ENCODE measurements at regions not wholly inside any gene's neighbourhood (a gene's known extent, or its start where the extent isn't known, plus 50 kb on each side); places are given as distances from the start of the nearest gene placed in this dataset.
A peak's percentile ranks its signal among the peaks of the same experiment; 100 is the strongest.

DNA sequence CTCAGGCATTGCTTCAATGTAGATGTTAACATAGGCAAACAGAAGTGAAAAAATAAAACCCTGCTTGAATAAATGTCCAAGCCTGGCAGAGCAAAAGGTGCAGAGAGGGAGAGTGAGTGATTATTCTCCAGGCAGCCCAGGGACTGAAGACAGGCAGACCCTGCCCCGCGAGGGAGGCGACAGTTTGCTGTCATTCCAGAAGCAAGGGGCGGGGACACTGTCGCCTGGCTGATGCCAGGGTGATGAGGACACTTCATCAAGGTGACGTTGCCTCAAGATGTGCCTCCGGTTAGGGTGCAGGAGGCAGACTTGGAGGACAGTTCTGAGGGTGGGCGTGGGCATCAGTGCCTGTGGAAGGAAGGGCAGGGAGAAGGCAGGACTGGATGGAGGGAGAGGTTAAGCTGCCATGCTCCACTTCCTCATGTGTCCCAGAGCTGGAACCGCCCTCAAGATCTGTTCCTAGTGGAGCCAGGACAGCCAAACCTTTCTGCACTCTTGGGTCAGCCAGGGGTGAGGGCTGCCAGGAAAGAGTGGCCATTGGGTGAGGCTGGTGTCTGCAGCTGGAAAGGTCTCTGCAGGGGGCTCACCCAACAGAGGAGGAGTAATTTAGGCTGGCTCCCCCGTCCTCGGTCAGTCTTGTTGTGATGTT lies 560.5 kb upstream of the MKI67 start:
- no peaks in the 10 kb centered on the region for H3K36me3 ChIP-seq
- TF ChIP-seq, protein P1, sequence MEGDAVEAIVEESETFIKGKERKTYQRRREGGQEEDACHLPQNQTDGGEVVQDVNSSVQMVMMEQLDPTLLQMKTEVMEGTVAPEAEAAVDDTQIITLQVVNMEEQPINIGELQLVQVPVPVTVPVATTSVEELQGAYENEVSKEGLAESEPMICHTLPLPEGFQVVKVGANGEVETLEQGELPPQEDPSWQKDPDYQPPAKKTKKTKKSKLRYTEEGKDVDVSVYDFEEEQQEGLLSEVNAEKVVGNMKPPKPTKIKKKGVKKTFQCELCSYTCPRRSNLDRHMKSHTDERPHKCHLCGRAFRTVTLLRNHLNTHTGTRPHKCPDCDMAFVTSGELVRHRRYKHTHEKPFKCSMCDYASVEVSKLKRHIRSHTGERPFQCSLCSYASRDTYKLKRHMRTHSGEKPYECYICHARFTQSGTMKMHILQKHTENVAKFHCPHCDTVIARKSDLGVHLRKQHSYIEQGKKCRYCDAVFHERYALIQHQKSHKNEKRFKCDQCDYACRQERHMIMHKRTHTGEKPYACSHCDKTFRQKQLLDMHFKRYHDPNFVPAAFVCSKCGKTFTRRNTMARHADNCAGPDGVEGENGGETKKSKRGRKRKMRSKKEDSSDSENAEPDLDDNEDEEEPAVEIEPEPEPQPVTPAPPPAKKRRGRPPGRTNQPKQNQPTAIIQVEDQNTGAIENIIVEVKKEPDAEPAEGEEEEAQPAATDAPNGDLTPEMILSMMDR (IDR thresholded peaks at IDR 0.05) = no peak
- TF ChIP-seq POLR2A (IDR thresholded peaks at IDR 0.05) = no peak
- ATAC-seq (peak in 1 of 4 donors; percentile 31), DNase-seq (no peak)
- 35% methylated on average over 10 of the region's 11 CpGs for WGBS (ENCODE audit: insufficient coverage, low coverage, low lambda C conversion rate, missing lambda C conversion rate)
- no peak overlapping the region for H3K27ac ChIP-seq
- no peaks in the 10 kb centered on the region for H3K9me3 ChIP-seq
- no peak overlapping the region for H3K4me3 ChIP-seq
- no peaks in the 10 kb centered on the region for H3K4me1 ChIP-seq
- no peaks in the 10 kb centered on the region for H3K27me3 ChIP-seq
- intact Hi-C loops (cut with DNase I) = no loop called here

- Histone ChIP-seq H3K4me3 (no peak overlapping the region), H3K27me3 (no peaks in the 10 kb centered on the region), H3K27ac (no peak overlapping the region), H3K4me1 (no peaks in the 10 kb centered on the region), H3K9me3 (no peaks in the 10 kb centered on the region), H3K36me3 (no peaks in the 10 kb centered on the region)
- ATAC-seq = no peak
- WGBS (ENCODE audit: insufficient coverage, low coverage, low lambda C conversion rate, missing lambda C conversion rate) = 28% methylated on average over 3 of the region's 3 CpGs
- intact Hi-C loops (cut with DNase I) = no loop called here
- TF ChIP-seq, protein P1 (IDR thresholded peaks at IDR 0.05) = no peak
- TF ChIP-seq POLR2A (IDR thresholded peaks at IDR 0.05) = no peak
- no peak for DNase-seq
These were observed 561.2 kb upstream of the MKI67 start for GRCh38 chr10:128687408-128687807.

DNA sequence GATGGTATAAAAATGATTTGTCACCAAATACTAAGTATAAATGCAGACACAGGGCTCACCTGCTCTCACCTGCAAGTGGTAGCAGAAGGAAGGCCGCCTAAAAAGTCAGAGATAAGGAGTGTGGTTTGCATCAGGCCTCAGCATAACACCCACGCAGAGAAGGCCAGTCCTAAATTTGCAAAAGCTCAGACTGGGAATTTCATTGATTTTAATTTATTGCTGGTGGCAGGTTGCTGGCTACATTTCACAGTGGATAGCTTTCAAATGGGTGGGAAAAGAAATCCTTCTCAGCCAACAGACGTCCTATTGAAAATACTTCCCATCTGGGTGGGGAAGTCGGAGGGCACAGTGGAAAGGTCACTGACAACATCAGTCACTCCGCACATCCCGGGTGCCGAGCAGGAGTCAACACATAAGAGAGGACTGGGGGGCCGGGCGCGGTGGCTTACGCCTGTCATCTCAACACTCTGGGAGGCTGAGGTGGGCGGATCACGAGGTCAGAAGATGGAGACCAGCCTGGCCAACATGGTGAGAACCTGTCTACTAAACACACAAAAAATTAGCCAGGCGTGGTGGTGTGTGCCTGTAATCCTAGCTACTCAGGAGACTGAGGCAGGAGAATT lies 561.8 kb upstream of the MKI67 start:
- ATAC-seq (no peak), DNase-seq (no peak)
- H3K27ac ChIP-seq = no peak overlapping the region
- no peaks in the 10 kb centered on the region for H3K27me3 ChIP-seq
- H3K9me3 ChIP-seq = no peaks in the 10 kb centered on the region
- no peaks in the 10 kb centered on the region for H3K4me1 ChIP-seq
- no peaks in the 10 kb centered on the region for H3K36me3 ChIP-seq
- intact Hi-C loops (cut with DNase I) = no loop called here
- WGBS (ENCODE audit: insufficient coverage, low coverage, low lambda C conversion rate, missing lambda C conversion rate) = 38% methylated on average over 6 of the region's 14 CpGs
- TF ChIP-seq, protein P1 (IDR thresholded peaks at IDR 0.05) = no peak
- TF ChIP-seq POLR2A (IDR thresholded peaks at IDR 0.05) = no peak
- H3K4me3 ChIP-seq = no peak overlapping the region

- Histone ChIP-seq H3K27ac (no peak overlapping the region), H3K27me3 (no peaks in the 10 kb centered on the region), H3K36me3 (no peaks in the 10 kb centered on the region), H3K9me3 (no peaks in the 10 kb centered on the region), H3K4me3 (no peak overlapping the region), H3K4me1 (no peaks in the 10 kb centered on the region)
- no peak for ATAC-seq
- 48% methylated on average over 4 of the region's 5 CpGs for WGBS (ENCODE audit: insufficient coverage, low coverage, low lambda C conversion rate, missing lambda C conversion rate)
- intact Hi-C loops (cut with DNase I) = no loop called here
- no peak for DNase-seq
- no peak for TF ChIP-seq POLR2A (IDR thresholded peaks at IDR 0.05)
- TF ChIP-seq, protein P1 (IDR thresholded peaks at IDR 0.05) = no peak
These were observed 563.4 kb upstream of the MKI67 start for GRCh38 chr10:128689667-128690066.
